GM03348 (cell line): ENCODE measurements at regions not wholly inside any gene's neighbourhood (a gene's known extent, or its start where the extent isn't known, plus 50 kb on each side); places are given as distances from the start of the nearest gene placed in this dataset.

Experiments used
- DNase-seq: peaks from one replicate; pipeline ENCODE4 v3.0.0; 2012; ENCODE audit warnings: low spot score

- DNase-seq, result no peak
Observed at GRCh38 chrX:93598076-93598475, 75.3 kb downstream of the NAP1L3 start.

- DNase-seq, result no peak
Observed at GRCh38 chrX:93594780-93595179, 78.6 kb downstream of the NAP1L3 start.

DNA sequence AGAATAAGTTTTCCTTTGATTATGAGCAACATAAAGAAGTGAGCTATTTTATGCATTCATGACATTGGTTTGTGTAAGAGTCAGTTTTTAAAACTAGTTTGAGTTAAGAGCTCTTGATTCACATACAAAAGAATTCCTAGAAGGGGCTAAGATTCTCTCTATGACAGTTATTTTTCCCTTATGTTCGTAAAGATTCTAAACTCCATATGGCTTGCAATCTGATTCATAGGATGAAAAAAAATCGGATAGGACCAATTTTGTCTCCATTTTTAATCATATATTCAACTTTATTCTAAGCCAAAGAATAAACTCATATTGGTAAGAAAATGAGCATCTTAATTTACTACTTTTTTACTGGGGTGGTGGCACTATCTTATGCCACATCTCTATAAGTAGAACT is 79.4 kb downstream of the NAP1L3 start:
- no peak for DNase-seq

- DNase-seq, result no peak
Observed at GRCh38 chrX:93591398-93591797, 82.0 kb downstream of the NAP1L3 start.

DNA sequence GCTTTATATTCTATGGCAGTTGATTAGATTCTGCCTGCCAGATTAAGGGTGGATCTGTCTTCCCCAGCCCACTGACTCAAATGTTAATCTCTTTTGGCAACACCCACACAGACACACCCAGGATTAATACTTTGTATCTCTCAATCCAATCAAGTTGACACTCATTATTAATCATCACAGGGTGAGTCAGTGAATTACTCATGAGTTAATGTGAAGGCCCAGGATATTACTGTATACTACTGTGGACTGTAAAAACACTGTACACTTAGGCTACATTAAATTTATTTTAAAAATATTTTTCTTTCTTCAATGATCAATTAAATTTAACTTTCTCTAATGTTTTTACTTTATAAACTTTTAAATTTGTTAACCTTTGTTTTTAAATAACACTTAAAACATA is 87.7 kb downstream of the NAP1L3 start:
- no peak for DNase-seq

DNA sequence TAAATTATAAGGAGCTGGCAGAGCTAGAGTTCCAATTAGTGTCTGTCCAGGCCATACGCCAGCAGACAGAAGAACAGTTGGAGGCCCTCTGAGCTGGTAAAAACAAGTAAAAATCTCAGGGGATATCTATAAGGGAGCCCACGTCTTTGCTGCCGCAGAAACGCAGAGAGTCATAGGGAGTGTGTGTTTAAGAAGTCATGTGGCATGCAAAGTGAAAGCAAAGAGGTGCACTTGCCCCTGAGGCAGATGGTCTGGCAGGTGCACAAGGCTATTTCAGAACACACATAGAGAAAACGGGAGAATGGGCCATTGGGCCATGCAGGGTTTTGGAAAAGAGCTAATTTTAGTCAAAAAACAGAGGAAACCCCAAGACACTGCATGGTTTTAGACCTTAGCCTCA is 92.7 kb downstream of the NAP1L3 start:
- no peak for DNase-seq

GRCh38 chrX:93538575-93538974 is 134.8 kb downstream of the NAP1L3 start:
- DNase-seq, result peak; percentile 3

GRCh38 chrX:93528917-93529316 is 144.5 kb downstream of the NAP1L3 start:
- no peak for DNase-seq
